Esophagus muscularis mucosa (tissue), 3 donors: ENCODE measurements at regions not wholly inside any gene's neighbourhood (a gene's known extent, or its start where the extent isn't known, plus 50 kb on each side); places are given as distances from the start of the nearest gene placed in this dataset.
"Not testable (repeated sequence)": the region's sequence is repeated elsewhere in the genome, so short reads cannot be mapped to it uniquely, and the experiment has no call there.

ENCODE experiments used
- CTCF ChIP-seq, 3 experiments: fragments of 200-600 bp in 2 of 3; fragments of 450-650 bp in 1 of 3; sonication (generic) in 2 of 3; IDR thresholded peaks; one replicate each; pipeline ENCODE4 v1.5.1; 2017 to 2019; ENCODE audit warnings: antibody characterized with exemption in 3 of 3, mild to moderate bottlenecking in 2 of 3, moderate library complexity in 1 of 3
- EP300 ChIP-seq: sonication (generic); formaldehyde crosslinking; IDR thresholded peaks from one replicate; pipeline ENCODE4 v1.6.1; 2017; ENCODE audit warnings: antibody characterized with exemption

- TF ChIP-seq CTCF (IDR thresholded peaks at IDR 0.05); EP300: not testable (repeated sequence)
These were observed 87.3 kb upstream of the EEPD1 start for GRCh38 chr7:36065563-36066342.
